NCI-H2171 treated with DMSO at 0.1 percent for 48 hours (cell line): ENCODE measurements at regions not wholly inside any gene's neighbourhood (a gene's known extent, or its start where the extent isn't known, plus 50 kb on each side); places are given as distances from the start of the nearest gene placed in this dataset.

Source experiments
- DNase-seq: peaks from one replicate; lab custom pipeline; 2025; lab: John Stamatoyannopoulos, UW

DNA sequence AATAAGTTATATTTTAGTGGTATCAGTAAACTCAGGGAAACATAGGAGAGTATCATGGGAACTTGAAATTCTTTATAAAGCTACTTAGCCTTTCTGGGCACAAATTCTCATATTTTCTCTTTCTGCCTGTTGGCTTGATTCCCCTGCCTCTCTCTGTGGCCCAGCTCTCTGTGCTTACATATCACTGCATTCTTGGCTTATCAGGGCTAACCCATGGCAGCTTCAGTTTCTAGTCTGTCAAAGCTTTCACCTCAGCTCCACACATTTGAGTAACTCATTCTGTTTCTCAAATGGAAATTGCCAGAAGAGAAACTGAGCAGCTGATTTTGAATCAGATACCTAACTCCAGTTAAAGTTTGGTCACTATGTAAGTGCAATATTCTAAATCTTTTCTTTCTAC is 713.1 kb downstream of the DNAJB9 start:
- DNase-seq: no peak

DNA sequence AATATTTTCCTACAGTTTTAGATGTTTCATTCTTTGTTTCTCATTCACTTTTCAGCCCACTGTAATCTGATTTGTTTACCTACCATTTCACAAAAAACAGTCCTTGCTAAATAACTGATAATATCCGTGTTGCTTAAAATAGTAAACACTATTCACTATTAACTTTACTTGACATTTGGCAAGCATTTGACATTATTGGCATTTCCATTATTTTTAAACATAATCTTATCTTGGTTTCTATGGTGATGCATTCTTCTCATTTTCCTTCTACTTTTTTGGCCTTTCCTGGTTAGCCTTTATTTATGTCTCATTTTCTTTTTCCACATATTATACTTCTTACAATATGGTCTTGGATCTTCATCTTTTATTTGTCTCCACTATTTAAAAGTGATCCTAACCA is 715.3 kb downstream of the DNAJB9 start:
- DNase-seq: no peak

DNA sequence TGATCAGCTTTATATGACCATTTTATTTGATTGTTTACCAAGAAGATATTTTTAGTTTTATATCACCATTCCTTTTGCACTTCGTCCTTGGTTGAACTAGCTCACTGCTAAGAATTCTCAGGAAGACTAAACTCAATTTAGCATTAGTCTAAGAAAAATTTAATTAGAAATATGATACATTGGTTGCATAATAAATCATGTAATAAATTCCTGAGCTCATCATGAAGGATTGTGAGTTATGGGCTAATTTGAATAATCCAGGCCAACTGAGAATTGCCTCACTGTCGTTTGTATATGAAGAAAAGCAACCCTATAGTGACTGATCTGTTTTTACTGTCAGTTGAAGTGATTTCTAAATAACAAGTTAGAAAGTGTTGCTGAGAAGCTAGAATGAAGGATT is 725.5 kb downstream of the DNAJB9 start:
- DNase-seq: no peak

DNA sequence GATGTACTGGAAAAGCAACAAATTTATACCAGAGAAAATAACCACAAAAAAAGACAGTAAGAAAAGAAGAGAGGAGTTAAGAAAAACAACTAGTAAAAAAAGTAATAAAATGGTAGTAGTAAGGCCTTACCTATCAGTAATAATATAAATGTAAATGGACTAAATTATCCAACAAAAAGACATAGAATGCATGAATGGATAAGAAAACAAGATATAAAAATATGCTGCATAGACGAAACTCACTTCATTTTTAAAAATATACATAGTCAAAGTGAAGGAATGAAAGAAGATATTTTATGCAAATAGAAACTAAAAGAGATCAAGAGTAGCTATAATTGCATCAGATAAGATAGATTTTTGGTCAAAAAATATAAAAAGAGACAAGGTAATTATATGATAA is 739.1 kb downstream of the DNAJB9 start:
- DNase-seq: no peak

DNA sequence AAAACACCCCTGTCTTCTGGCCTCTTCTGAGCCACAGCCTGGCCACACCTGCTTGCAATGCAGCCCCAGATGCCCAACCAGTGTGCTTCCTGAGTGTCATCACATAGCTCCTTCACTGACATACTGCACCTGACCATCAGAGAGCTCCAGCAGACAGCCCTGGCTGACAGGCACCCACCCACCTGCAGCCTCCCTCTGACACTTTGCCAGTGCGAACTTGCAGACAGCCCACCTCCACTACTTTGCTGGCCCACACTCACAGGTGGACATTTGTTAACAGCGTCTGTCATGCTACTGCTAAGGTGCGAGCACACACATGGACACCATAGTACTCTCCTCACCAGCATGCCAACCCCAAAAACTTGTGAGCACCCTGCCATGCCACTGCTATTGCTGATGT is 740.1 kb downstream of the DNAJB9 start:
- DNase-seq: no peak

DNA sequence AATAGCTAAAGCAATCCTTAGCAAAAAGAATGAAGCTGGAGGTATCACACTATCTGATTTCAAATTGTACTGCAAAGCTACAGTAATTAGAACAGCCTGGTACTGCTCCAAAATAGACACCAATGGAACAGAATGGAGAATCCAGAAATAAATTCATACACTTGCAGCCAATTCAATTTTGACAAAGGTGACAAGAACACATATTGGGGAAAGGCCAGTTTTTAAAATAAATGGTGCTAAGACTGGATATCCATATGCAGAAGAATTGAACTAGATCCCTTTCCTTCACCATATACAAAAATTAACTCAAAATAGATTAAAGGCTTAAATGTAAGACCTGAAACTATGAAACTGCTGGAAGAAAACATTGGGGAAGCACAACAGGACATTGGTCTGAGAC is 748.5 kb downstream of the DNAJB9 start:
- DNase-seq: no peak

DNA sequence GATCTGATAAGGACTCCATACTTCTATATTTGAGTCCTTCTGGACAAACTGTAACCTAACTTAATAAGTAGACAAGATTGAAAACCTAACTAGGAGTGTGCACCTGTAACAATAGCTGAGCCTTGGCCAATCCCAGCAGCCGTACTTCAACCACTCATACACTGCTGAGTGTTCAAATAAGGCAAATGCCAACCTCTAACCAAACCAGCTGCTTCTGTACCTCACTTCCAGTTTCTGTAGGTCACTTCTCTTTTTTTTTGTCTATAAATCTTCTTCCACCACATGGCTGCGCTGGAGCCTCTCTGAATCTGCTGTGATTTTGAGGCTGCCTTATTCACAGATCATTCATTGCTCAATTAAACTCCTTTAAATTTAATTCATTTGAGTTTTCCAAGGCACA is 753.2 kb downstream of the DNAJB9 start:
- no peak for DNase-seq

DNA sequence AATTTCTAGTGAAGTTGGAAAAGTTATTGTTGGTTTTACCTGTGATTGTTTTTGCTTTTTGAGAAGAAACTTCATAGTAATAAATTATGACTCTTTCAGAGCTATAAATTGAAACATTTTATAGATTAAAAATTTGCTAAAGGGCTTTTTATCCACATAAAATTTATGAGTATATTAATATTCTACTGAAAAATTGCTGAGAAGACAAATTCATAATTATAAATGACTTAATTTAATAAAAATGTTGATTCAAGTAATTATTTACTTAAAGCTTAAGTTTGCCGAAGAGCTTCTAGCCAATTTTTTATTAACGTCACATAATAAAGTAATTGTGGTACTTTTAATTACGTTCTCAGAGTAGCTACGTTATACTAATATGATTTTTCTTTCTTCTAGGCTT is 761.7 kb downstream of the DNAJB9 start:
- DNase-seq: no peak

DNA sequence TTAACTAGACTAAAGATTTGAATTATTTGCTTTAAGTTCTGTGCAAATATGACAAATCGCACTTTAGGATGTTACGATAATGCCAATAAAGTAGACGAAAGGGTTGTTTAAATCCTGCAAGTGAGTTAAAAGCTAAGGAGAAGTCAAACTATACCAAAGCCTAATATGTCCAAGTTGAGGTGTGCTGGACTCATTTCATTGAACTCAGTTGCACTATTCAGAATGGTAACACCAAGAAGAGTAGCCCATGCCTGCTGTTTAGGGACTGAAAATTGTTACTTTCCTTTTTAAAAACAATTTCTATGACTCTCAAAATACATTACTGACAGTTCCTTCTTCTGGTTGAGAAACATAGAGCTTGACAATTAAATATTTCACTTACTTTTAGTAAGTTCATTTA is 766.3 kb downstream of the DNAJB9 start:
- DNase-seq: no peak

DNA sequence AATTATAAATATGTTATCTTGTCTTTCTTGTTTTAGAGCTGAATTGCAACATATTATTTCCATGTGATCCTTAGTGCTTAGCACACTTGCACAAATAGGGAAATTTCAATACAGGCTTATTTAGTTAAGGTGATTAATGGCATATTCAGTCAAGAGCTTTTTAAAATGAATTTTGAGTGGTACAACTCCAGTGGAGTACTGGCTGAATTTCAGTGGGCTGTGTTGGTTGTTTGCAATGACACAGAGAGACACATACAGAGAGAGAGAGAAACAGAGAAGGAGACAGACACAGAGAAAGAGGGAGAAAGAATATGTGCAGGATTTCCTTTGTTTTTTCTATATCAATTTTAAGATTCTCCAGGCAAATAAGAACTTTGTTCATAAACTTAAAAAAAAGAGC is 766.9 kb downstream of the DNAJB9 start:
- DNase-seq: no peak

DNA sequence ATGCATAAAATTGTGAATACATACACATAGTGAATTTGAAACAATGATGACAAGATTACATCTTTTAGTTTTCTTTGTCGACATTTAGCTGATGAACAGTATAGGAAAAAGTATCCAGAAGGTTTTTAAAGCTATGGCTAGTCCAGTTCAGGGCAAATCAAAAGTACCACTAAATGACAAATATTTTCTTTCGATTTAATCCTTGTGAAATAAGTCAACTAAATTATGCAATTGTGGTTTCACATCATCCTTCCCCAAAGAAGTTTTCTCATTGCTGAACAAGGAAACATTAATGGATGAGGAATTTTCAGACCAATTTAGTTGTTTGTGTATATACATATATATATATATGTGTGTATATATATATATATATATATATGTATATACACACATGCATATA is 774.0 kb downstream of the DNAJB9 start:
- DNase-seq: no peak

DNA sequence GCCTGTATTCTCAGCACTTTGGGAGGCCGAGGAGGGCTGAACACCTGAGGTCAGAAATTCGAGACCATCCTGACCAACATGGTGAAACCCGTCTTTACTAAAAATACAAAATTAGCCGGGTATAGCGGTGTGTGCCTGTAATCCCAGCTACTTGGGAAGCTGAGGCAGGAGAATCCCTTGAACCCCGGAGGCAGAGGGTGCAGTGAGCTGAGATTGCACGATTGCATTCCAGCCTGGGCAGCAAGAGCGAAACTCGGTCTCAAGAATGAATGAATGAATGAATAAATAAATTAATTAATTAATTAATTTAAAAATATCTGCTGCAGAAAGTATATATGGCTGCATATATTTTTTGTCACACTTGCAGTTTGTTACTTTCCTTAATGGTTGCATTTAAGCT is 781.8 kb downstream of the DNAJB9 start:
- DNase-seq: no peak

DNA sequence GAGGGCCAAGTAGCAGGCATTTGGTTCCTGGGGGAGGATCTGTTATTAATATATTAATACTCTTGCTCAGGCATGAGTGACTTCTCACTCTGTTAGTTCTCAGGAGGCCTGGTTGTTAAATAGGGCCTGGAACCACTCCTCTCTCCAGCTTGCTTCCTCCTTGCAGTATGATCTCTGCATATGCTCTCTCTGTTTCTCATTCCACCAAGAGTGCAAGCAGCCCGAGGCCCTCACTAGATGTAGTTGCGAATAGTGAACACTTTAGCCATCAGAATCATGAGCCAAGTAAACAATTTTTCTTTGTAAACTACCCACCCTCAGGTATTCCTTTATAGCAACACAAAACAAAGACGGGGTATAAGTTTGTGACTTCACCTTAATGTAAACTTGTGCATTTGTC is 784.3 kb downstream of the DNAJB9 start:
- no peak for DNase-seq

DNA sequence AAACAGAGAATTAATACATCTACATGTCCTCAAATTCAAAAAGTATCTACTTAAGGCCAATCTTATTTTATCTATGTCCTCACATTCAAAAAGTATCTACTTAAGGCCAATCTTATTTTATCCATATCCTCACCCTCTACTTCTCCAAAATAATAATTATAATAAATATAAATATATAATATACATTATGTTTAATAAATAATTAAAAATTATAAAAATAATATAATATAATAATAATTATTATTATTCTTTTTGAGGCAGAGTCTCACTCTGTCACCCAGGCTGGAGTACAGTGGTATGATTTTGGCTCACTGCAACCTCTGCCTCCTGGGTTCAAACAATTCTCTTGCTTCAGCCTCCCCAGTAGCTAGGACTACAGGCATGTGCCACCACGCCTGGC is 784.9 kb downstream of the DNAJB9 start:
- DNase-seq: no peak

DNA sequence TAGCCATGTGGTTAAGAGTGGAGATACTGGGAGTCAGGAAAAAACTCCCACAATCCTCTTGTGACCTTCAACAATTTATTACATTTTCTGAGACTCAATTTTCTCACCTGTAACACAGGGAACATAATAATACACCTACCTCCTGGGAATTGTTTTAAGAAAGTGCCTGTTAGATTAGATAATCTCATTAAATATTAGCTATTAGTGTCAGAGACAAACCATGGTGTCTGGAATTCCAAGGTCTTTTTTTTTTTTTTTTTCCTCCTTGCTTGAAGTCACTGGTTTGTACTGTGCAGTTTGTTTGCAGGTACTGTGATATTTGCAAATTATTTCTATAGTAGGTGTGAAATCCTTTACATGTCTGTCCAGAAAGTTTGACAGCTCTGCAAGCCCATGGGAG is 806.1 kb downstream of the DNAJB9 start:
- DNase-seq: no peak

DNA sequence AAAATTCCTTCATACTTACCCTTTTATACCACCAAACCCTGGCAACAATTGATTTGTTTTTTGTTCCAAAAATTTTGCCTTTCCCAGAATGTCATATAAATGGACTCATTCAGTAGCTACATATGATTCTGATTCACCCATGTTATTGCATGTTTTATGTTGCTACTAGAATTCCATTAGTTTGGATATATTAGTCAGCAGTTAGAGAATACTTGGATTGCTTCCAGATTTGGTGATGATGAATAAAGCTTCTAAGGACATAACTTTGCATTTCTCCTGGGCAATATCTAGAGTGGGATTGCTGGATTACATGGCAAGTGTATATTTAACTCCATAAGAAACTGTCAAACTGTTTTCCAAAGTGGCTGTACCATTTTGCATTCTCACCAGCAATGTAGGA is 806.9 kb downstream of the DNAJB9 start:
- DNase-seq: no peak

DNA sequence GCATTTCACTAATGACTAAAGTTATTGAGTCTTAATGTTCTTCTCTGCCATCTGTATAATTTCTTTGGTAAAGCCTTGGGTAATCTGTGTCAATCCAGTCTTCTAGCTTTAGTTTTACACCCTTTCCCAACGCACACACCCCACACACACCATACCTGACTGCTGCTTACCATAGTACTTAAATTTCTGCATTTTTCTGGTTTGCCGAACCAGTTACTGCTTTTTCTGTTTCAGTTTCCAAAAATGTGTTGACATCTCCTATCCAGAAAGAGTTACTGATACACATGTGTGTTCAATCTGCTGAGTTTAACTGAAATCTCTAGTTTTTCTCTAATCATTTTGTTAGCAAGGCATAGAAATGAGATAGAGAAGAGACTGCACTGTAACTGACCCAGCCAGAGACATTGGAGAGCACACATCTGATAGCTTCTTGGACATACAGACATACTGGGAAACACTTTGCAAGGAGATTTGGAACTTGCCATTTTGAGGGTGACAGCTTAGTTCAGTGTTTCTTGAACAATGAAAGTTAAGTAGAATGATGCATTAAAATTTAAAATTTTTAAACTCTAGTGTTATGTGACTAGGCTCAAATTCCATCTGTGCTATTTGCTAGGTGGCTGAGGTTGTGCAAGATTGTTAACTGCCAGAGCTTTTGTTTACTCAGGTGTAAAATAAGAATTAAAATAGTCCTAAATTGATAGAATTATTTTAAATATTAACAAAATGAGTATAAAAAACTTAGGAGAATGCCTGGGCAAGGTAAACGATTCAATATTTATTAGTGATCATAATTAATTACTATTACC is 807.6 kb downstream of the DNAJB9 start:
- DNase-seq: no peak

DNA sequence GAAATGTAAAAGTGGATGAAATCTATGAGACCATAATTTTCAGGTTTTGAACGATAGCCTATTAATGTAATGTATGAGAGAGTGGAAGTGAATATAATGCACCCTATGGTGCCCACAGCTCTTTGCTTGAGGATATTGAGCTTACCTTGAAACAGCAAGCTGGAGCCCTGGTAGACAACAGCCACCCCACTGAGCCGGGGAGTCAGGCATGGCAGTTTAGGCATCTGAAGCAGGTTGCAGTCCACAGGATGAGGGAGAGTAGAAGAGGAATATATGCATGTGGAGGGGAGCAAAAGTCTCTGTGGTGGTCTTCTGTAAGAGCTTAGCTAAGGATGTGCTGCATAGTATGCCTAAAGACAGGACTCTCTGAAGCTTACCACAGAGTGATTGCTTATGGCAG is 817.3 kb downstream of the DNAJB9 start:
- DNase-seq: no peak

DNA sequence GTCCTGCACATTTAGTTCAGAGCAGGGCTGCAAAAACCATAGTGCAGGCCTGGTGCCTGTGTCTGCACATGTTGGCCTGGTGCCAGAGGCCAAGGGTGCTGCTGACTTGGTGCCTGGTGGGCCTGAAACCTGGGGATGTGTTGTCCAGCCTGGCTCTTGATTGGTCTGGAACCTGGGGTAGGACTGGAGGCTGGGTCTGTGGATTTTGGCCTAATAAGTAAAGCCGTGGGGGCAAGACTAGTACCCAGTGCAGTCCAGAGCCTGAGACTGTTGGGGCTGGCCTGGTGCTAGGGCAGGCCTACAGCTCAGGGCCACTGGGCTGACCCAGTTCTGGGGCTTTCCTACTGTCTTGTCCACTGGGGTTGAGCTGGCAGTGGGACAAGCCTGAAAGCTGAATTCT is 817.9 kb downstream of the DNAJB9 start:
- no peak for DNase-seq

DNA sequence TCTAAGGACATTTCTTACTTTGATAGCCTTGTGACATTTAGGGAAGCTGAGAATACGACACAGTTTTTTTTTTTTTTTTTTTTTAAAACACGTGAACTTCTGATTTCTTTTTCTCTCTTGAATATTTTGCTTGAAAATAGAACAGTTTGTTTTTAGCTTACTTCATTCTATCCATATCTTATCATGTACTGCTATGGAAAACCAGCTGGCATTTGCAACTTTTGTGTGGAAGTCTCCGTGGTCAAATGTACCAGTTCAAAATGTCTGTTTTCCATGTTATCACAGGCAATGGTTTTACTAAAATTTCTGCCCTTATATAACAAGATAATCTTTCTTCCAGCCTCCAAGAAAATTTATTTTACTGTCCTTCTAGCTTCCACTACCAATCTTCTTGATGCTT is 821.6 kb downstream of the DNAJB9 start:
- DNase-seq: no peak

DNA sequence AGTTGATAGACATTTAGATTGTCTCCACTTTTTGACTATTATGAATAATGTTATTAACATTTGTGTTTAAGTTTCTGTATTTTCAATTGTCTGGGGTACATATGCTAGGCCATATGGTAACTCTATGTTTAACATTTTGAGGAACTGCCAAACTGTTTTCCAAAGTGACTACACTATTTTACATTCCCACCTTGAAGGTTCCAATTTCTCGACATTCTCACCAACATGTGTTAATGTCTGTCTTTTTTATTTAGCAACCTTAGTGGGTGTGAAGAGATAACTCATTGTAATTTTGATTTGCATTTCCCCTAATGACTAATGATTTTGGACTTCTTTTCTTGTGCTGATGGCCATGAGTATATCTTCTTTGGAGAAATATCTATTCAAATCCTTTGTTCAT is 832.4 kb downstream of the DNAJB9 start:
- DNase-seq: no peak

DNA sequence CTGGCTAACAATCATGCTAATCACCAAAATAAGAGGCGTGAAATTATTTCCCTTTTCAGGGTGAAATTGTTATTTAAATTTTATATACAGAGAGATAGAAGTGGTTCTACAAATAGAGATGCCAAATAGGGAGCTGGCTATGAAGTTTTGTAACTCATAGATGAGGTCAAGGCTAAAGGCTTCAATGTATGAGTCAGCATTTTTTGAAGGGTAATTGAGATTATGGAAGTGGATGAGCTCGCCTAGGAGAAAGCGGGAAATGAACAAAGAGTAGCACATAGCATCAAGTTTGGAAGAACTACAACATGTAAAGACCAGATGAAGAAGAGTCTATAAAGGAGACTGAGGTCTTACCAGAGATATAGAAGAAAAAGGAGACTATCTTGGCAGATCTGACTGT is 838.1 kb downstream of the DNAJB9 start:
- no peak for DNase-seq

DNA sequence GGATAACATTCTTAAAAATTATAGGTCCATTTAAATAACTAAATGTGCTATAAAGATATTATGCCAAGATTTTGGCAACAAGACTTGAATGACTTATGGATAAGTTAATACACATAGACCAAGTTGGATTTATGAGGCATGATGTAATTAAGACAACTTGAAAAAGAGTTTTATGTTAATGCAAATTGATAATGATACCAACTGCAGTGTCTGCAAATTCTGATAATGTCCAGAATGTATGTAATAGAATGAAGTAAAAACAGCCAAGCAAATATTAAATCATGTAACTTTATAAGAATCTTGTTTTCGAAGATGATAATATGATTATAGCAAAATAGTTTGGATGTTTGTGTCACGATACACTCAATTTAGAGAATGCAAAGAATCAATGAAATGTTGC is 868.3 kb downstream of the DNAJB9 start:
- DNase-seq: no peak

DNA sequence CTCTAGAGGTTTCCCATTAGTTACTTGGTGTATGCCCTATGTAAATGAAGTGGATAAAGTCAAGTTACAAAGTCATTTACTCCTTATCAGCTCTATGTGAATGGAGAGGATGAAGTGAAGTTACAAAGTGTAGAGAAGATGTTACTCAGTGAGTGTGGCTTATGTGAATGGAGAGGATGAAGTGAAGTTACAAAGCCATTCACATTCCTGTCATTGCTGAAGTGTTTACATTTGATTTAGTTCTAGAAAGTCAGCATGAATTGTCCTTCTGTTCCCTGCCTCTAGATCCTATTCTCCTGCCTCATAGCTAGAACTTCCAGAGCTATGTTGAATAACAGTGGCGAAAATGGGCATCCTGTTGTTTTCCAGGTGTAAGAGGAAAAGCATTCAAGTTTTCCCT is 880.1 kb downstream of the DNAJB9 start:
- no peak for DNase-seq

DNA sequence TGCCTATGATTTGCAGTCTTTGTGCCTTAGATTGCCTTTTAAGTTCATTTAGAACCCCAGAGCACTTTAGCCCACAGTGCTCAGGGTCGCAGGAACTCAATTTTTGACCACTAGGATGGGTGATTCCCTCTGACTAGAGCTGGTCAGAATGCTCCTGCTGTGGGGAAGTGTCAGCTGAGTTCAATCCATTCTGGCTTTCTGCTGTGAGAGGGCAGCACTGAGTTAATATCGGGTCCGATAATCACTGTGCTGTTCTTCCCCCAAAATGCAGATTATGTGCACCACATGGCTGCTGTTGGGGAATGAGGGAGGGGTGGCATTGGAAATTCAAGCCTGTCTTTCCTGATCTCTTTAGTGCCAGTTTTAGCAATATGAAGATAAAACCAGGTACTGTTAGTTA is 886.4 kb downstream of the DNAJB9 start:
- no peak for DNase-seq
